SU-DHL-6 (cell line): ENCODE measurements at regions not wholly inside any gene's neighbourhood (a gene's known extent, or its start where the extent isn't known, plus 50 kb on each side); places are given as distances from the start of the nearest gene placed in this dataset.

Experiments
- EZH2phosphoT487 ChIP-seq: fragments of 200-600 bp; sonication (generic), shearing (Covaris generic); conservative IDR thresholded peaks from 2 replicates; pipeline ENCODE4 v1.6.1; 2018; ENCODE audit warnings: mild to moderate bottlenecking, antibody characterized with exemption, low read length, moderate library complexity, mixed read lengths
- TF ChIP-seq, protein P1 (sequence below): fragments of 200-600 bp; sonication (generic); IDR thresholded peaks from one replicate; pipeline ENCODE4 v1.5.1; 2017; ENCODE audit warnings: antibody characterized with exemption, mild to moderate bottlenecking, low read length, moderate library complexity; ENCODE audit not compliant: insufficient read depth, poor library complexity, severe bottlenecking

DNA sequence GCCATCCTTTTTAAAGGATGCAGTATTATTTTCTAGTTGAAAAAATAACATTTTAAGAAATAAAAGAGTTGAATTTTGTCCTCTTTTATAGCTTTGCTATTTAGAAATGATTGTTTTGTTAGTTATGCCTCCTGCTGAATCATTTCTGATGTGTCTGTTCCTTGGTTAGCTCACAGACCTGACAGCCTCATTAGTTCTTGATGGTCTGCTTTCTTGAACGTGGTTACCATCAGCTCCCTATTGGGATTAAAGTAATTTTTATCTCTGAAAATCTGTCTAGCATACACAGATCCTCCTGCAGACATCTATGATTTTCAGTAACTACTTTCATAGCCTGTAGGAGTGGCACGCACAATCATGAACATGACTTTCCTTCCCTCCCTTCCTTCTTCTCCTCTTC, 447.6 kb upstream of the B3GALT2 start:
- TF ChIP-seq, protein P1, sequence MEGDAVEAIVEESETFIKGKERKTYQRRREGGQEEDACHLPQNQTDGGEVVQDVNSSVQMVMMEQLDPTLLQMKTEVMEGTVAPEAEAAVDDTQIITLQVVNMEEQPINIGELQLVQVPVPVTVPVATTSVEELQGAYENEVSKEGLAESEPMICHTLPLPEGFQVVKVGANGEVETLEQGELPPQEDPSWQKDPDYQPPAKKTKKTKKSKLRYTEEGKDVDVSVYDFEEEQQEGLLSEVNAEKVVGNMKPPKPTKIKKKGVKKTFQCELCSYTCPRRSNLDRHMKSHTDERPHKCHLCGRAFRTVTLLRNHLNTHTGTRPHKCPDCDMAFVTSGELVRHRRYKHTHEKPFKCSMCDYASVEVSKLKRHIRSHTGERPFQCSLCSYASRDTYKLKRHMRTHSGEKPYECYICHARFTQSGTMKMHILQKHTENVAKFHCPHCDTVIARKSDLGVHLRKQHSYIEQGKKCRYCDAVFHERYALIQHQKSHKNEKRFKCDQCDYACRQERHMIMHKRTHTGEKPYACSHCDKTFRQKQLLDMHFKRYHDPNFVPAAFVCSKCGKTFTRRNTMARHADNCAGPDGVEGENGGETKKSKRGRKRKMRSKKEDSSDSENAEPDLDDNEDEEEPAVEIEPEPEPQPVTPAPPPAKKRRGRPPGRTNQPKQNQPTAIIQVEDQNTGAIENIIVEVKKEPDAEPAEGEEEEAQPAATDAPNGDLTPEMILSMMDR: no peak
- TF ChIP-seq EZH2phosphoT487: no peak
